ENCODE measurements at regions not wholly inside any gene's neighbourhood (a gene's known extent, or its start where the extent isn't known, plus 50 kb on each side); places are given as distances from the start of the nearest gene placed in this dataset.
"Not testable (repeated sequence)": the region's sequence is repeated elsewhere in the genome, so short reads cannot be mapped to it uniquely, and the experiment has no call there.

DNA sequence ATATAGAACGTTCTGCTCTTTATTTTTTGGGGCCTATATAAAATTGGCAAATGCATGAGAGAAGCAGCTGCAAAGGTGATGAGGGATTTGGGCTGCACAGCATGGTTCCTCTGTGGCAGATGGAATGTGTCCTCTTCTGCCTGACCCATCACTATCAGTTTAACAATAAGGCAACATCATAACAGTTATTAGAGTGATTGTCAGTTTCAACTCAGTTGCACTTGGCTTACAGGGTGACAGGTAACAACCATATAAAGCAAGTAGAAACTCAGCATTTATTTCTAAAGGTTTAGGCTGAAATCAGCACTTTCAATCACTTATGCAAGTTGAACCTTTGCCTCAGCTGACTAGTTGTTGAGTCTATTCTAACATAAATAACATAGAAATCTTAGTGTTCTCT, 935.4 kb upstream of the CHORDC1 start:
- DNase-seq (ENCODE audit: low spot score), result no peak

DNA sequence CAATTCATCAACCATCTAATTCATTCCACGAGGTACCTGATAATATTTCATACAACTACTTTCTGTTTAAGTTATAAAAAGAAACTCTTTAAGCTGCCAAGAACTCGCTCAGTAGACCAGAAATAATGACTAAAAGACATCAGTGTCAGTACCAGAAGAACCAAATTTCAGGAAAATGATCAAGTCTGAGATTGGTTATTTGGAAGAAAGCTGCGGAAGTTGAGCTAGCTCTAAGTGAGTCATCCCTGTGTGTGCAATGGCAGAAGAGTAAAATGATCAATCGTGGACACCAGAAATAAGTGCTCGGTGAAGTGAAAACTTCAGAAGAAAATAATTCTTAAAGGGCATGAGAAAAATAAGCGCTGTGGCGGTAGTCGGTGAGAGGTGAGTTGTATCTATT, 933.2 kb upstream of the CHORDC1 start:
- DNase-seq (ENCODE audit: low spot score), result no peak

GRCh38 chr11:91147885-91148284, 925.0 kb upstream of the CHORDC1 start:
- no peak for DNase-seq (ENCODE audit: low spot score)

GRCh38 chr11:91141655-91142054, 918.8 kb upstream of the CHORDC1 start:
- DNase-seq (ENCODE audit: low spot score), result no peak

DNA sequence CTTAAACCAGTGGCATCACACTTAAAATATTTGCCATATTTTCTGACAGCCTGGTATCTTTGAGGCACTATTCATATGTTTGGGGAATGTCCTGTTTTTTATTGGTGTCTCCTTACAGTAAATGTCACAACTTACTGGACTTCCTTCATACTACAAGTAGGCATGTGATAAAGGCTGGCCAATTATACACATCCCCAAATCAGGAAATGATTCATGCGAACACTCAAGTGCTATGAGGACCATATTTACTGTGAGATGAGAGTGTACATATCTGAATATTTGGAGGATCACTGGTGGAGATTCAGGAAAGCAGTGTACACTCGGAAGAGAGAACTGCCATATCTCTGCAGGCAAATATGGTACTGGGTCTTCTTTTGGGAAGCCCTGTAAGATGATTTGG, 913.8 kb upstream of the CHORDC1 start:
- DNase-seq (ENCODE audit: low spot score), result no peak

GRCh38 chr11:91133361-91133760, 910.5 kb upstream of the CHORDC1 start:
- no peak for DNase-seq (ENCODE audit: low spot score)

GRCh38 chr11:91129596-91129995, 906.7 kb upstream of the CHORDC1 start:
- no peak for DNase-seq (ENCODE audit: low spot score)

DNA sequence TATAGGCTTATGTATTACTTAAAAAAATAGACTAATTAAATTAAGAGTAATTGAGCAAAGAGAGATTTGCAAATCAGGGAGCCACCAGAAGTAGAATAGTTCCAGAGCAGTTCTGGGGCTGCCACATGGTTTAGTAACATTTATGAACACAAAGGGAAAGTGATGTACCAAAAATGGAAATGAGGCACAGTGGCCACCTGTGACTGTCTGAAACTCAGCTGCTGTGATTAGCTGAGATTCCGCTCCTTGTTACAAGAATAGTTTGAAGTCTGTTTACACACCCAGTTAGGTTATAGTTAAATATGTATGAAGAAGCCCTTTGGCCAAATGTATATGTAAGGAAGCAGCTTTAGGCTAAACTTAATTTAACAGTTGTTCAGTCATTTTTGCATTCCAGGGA, 901.5 kb upstream of the CHORDC1 start:
- DNase-seq (ENCODE audit: low spot score), result no peak

DNA sequence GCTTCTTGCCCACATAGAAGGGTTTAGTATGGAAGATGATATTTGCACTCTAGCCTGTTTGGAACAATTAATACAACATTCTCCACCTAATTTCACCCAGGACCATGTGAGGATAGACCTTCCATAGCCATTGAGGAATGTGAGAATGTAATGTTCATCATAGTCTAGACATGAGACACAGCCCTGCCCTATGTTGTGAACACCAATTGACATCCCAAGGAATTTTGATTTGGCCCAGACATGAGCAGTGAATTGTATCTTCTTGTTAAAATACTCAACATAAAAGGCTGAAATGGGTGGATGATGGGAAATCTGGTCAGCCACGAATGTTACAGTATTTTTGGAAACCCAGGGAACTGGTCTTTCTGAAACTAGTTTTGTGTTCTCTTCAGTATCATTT, 892.3 kb upstream of the CHORDC1 start:
- DNase-seq (ENCODE audit: low spot score), result no peak

DNA sequence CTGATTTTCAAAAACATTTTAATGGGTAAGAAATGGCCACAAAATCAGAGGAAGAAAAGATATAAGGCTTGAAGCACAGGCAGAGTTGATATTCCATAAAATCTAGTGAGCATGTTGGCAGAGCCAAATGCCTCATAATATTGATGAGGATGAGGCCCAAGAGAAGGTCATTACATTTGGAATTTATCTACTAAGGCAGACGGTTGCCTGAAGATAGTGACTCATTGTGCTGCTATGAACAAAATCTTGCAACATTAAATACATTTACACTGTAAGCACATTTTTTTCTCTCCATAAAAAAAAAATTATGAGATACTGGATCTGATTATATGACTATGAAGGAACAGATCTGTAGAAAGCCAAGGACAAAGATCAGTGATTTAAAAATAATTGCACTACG, 881.4 kb upstream of the CHORDC1 start:
- DNase-seq (ENCODE audit: low spot score), result no peak

DNA sequence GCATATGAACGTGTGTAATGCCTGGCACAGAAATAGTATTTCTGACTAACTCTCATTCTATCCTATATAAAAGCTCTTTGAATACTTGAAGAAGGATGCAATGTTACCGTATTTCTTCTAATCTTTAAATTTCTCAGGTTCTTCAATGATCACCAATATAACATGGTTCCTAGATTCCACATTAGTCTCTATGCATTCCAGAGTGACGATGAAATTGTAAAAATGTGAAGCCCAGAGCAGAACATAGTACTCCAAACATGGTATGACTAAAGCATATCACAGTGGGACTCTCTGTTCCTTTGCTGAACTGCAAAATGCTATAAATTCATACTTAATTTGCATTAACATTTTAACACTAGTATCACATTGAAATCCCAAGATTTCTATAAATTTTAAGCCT, 877.6 kb upstream of the CHORDC1 start:
- no peak for DNase-seq (ENCODE audit: low spot score)

DNA sequence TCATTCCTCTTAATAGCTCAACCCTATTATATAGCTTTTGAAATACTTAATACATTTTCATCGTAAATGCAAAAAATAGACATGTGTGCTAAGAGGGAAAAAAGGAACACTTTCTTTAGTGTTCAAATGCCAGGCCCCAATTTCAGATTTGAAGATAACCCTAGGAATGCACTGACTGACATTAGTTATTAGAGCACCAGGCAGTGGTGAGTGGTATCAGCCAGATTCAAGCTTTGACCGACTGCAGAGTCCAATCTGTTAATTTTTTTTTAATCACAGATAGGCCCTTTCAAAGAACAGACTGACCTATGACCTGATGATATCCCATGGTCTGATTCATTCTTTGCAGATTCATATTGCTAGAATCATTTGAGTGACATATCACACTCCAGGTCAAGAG, 874.2 kb upstream of the CHORDC1 start:
- DNase-seq (ENCODE audit: low spot score), result no peak

- DNase-seq (ENCODE audit: low spot score), result no peak
These were observed 870.3 kb upstream of the CHORDC1 start for GRCh38 chr11:91093141-91093540.

GRCh38 chr11:91091563-91091962, 868.7 kb upstream of the CHORDC1 start:
- no peak for DNase-seq (ENCODE audit: low spot score)

DNA sequence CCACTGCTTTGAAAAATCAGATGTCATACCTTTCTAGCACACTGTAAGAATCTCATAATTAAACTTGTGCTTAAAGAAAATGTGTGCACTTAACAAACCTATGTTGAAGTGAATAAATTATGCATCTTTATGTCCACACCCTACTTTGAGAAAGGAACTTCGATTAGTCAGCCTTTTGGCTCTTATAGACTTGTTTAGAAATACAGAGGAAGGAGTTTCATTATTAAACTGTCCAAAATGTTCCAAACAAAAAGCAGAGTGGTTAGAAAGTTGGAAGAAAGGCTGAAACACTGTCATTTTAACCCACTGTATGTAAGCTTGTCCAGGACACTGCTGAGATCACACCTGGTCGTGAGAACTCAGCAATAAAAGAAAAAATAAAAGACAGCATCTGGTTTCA, 863.2 kb upstream of the CHORDC1 start:
- no peak for DNase-seq (ENCODE audit: low spot score)

GRCh38 chr11:91082255-91082654, 859.4 kb upstream of the CHORDC1 start:
- no peak for DNase-seq (ENCODE audit: low spot score)

GRCh38 chr11:91081440-91082043, 858.7 kb upstream of the CHORDC1 start:
- DNase-seq (ENCODE audit: low spot score), result no peak

GRCh38 chr11:91078221-91078620, 855.4 kb upstream of the CHORDC1 start:
- DNase-seq (ENCODE audit: low spot score), result no peak

DNA sequence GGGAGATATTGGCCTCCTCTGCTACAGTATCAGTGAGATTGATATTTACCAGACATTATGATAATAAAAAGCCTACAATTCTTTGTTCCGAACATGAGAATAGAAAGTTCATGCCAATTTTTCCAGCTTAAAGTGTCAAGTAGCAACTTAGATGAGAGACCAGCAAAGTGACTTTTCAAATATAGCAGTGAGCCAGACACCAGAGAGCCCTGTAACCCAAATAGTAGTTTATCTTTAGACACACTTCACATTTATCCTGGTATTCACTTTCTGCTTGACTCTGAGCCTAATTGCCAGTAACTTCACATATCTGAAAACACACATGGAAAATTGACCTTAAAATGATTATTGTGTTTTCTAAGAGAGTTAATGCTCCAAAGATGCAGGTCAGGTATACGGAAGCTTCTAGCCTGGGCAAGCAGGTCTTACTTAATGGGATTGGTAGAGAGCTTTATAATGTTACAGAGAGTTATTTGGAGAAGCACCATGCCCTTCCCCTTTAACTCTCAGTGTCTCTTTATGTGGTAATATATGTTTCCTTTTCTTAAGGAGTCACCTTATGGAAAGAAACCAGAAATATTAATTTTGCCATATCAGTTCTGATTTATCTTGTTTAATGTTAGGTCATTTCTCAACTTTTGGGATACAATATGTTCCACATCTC, 852.3 kb upstream of the CHORDC1 start:
- no peak for DNase-seq (ENCODE audit: low spot score)

GRCh38 chr11:91067666-91068065, 844.8 kb upstream of the CHORDC1 start:
- no peak for DNase-seq (ENCODE audit: low spot score)

- no peak for DNase-seq (ENCODE audit: low spot score)
These were observed 843.7 kb upstream of the CHORDC1 start for GRCh38 chr11:91066456-91067047.

DNA sequence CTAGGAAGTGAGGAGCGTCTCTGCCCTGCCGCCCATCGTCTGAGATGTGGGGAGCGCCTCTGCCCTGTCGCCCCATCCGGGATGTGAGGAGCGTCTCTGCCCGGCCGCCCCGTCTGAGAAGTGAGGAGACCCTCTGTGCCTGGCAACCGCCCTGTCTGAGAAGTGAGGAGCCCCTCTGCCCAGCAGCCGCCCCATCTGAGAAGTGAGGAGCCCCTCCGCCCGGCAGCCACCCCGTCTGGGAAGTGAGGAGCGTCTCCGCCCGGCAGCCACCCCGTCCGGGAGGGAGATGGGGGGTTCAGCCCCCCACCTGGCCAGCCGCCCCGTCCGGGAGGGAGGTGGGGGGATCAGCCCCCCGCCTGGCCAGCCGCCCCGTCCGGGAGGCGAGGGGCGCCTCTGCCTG, 840.5 kb upstream of the CHORDC1 start:
- DNase-seq (ENCODE audit: low spot score), result not testable (repeated sequence)

DNA sequence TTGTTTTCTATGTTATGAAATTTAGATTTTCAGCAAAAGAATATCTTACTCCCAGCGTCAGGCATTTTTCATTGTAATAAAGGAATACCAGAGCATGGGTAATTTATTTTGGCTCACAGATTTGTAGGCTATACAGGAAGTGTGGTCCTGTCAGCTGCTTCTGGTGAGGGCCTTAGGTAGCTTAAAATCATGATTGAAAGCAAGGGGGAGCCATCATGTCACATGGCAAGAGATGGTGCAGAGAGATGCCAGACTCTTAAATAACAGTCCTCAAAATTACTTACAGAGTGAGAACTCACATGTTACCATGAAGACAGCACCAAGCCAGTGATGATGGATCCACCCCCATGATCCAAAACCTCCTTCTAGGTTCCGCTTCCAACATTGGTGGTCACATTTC, 825.0 kb upstream of the CHORDC1 start:
- no peak for DNase-seq (ENCODE audit: low spot score)

DNA sequence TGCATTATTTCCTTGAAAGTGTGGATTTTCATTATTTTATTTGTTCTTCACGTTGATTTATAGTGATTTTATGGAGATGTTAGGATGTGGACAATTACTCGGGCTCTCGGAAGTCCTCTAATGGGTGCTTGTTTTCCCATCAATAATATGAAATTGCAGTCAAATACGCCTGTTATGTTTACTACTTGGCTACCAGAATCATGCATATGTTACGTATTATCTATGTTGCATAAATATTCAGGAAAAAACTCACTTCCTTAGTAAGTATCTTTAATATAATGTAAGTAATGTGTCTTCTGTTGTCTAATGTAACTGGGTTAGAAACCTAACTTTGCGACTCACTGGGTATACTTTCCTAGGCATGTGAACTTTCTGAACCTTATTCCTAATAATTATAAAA, 823.4 kb upstream of the CHORDC1 start:
- DNase-seq (ENCODE audit: low spot score), result no peak
